RKO (cell line): ENCODE measurements at regions not wholly inside any gene's neighbourhood (a gene's known extent, or its start where the extent isn't known, plus 50 kb on each side); places are given as distances from the start of the nearest gene placed in this dataset.
"Not testable (repeated sequence)": the region's sequence is repeated elsewhere in the genome, so short reads cannot be mapped to it uniquely, and the experiment has no call there.

ENCODE experiments used
- DNase-seq: peaks from one replicate; pipeline ENCODE4 v3.0.0-alpha.2; 2016; ENCODE audit warnings: low spot score

DNA sequence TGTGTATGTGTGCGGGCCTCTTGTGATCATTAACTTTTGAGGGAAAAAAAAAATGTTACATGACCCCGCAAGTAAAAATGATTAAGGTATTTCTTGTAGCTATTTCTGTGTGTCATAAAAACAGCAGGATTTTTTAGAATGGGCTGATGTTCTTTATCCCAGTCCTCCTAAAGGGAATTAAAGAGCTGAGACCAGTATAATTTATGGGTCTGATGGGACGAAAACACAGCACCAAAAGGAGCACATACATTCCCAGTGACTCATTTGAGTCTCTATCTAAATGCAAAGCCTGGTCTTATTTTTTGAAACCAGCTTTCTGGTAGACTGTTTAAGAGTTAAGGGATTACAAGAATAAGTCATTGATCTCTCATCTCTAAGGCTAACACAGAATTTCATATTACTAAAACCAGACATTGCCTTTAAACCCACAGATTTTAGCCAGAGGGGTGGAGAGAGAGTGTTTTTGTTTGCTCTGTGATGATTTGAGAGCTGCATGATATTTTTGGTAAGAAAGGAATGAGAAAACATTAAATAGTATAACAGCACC is 342.3 kb upstream of the EPHA4 start:
- DNase-seq, result no peak

DNA sequence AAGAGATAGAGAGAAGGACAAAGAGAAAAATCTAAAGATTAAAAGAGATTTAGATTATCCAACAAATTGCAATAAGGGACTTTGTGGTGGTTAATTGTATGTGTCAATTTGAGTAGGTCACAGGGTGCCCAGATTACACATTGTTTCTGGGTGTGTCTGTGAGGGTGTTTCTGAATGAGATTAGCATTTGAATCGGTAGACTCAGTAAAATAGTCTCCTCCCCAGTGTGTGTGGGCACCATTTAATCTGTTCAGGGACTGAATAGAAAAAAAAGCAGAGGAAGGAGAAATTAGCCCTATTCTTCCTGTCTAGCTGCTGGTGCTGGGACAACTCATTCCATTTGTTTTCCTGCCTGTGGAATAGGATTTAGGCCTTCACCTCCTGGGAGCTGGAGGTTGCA is 339.8 kb upstream of the EPHA4 start:
- DNase-seq, result no peak

DNA sequence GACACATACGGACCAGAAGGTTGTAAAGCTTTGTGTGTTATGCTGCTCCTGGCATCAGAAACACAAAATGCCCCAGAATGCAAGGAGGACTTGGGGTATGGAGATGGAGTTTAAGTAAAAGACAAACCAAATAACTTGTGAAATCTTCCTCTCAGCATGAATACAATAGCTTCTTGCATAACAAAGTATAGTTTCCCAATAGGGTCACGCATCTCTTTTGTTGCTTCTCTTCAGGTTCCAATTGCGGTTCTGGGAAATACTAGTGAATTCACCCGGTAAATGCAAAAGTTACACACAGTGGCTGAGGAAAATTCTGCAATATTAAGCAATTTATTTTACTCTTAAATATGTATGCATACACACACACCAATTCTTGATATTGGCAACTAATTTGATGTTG is 339.2 kb upstream of the EPHA4 start:
- DNase-seq, result no peak

DNA sequence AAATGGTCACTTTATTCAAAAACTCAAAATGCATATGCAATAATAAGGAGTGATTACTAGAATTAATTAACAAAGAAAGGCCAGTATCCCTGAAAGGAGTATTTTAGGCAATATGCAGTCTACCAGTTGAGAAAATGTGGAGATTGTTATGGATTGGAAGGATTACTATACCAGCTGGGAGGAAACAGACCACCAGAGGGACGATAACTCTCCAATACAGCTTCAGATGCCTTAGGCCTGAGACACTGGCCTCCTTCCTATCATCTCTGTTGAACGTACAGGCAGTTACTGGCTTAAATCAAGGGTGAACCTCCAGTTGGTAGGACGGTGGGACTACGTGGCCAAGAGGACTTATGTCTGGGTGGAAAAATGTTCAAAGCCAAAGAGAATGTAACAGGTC is 336.4 kb upstream of the EPHA4 start:
- DNase-seq, result no peak

DNA sequence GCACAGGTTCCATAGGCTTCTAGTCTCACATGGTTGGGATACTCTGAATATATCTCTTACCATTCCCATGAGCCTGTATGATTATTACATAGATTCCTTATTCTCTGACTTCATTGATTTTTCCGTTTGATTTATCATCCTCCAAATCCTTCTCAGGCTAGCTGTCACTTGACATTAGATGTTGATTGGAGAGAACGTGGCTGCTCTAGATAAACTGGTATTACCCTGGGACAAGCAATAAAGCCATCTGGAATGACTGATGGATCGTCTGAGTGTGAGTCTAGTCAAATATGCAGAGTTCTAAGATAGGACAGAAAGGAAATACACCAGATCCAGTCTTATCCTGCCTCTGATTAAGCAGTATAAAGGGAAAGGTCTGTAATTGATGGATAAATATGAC is 325.6 kb upstream of the EPHA4 start:
- no peak for DNase-seq

DNA sequence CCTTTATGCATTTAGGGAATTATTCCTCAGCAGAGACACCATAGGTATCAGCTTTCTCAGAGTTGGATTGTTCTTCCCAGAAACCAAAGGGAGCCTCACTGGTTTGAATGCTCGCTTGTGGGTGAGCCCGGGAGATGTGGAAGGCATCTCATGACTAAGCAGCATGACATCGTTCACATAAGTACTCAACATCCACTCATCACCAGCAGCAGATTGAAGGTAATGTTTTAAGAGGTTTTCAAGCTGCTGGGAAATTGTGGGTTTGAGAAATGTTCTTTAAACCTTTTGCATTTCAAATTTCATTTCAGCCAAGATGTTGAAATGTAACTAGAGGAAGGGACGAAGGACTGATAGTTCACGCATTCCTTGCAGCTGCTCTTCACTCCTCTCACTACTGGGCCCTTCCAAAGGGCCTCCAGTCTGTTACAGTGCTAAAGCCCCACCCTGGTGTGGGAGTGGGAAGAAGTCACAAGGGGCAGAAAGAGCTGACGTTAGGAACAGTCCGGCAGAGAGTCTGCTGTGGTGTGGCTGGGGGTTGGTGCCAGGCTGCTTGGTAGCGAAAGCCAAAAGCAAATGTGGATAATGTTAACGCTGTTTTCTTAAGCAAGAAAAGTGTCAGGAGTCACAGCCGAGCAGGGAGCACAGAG is 324.5 kb upstream of the EPHA4 start:
- DNase-seq, result no peak

DNA sequence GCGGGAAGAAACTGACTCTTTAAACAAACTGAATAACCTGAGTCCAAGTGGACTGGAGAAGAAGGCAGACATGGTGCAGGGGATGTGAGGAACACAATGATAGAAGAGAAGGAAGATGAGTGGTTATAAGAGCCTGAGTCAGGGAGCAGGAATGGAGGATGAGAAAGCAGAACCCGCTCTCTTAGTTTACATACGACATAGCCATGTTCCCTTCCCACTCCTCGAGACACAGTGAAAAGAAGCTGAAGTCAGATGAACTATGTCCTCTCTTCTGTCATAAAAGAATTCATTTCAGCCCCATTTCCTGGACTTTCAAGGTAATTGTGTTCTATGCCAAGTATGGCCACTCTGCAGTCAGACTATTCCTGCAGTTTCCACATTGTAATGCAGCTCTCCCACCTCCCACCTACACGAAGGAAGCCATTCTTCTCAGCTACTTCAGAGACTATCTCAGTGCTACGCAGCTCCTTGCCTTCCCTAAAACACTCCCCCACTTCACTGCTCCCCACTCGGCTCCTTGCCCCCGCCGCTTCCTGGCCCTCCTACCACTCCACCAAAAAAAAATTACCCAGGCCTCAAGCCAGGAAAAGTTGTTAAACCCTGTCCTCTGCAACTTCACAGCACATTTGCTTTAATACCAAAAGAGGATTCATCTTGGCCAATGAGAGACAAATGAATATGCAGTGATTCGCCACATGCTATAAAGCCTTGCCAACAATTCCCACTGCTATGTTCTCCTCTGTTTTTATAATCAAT is 323.4 kb upstream of the EPHA4 start:
- no peak for DNase-seq

DNA sequence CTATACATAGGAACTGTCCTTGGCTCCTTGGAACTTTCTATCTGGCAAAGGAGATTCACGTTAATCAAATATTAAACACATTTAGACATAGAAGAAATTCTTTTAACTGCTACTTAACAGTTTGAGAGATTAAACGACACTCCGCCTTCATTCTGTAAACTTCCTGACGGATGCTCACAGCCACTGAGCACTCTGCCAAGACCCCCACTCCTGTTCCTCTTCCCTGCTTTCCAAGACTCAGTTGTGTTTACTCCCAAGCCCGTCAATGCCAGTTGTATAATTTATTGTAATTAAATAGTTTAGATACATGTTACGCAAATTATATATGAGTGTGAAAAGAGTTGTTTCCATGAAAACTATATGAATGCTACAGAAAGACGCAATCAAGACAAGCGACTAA is 321.4 kb upstream of the EPHA4 start:
- no peak for DNase-seq

DNA sequence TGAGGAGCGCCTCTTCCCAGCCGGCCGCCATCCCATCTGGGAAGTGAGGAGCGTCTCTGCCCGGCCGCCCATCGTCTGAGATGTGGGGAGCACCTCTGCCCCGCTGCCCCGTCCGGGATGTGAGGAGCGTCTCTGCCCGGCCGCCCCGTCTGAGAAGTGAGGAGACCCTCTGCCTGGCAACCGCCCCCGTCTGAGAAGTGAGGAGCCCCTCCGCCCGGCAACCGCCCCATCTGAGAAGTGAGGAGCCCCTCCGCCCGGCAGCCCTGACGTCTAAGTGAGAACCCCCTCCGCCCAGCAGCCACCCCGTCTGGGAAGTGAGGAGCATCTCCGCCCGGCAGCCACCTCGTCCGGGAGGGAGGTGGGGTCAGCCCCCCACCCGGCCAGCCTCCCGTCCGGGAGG is 319.9 kb upstream of the EPHA4 start:
- DNase-seq, result not testable (repeated sequence)

DNA sequence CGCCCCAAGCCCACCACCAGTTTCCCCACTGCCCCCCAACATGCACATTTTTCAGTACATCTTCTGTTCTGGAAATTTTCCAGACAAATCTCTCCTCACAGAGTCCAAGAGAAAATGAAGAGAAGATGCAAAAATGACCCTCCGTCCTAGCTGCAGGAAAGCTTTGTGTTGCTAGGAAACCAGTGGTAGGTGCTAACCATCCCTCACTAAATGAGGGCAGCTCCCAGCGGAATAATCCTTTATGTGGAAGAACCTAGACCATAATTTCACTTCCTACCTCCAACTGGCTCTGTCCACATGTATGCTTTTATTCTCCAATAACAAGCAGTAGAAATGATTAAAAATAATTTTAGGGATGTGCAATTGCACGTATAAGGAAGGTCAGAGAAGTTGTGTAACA is 311.9 kb upstream of the EPHA4 start:
- no peak for DNase-seq

DNA sequence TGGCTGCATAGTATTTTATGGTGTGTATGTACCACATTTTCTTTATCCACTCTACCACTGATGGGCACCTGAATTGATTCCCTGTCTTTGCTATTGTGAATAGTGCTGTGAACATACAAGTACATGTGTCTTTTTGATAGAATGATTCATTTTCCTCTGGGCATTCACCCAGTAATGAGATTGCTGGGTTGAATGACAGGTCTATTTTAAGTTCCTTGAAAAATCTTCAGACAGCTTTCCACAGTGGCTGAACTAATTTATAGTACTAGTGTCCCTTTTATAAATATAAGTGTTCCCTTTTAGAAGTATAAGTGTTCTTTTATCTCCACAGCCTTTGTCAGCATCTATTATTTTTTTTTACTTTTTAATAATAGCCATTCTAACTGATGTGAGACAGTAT is 303.9 kb upstream of the EPHA4 start:
- DNase-seq, result no peak

DNA sequence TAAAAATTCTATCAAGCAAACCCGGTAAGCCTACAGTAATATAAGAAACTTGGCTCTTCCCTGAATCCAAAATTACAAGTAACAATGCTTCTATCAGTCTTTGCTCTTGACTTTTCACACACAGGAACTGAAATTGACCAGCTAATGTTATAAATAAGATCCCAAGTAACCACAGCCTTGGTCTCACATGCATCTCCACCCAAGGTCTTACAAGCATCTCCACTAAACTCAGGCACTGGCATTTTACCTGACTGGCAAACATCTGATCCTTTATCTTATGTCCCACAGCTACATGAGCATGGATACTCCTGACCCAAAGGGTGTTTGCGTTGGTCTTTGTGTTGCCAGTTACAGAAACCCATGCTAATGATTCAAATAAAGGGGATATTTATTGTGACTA is 302.3 kb upstream of the EPHA4 start:
- DNase-seq, result no peak

DNA sequence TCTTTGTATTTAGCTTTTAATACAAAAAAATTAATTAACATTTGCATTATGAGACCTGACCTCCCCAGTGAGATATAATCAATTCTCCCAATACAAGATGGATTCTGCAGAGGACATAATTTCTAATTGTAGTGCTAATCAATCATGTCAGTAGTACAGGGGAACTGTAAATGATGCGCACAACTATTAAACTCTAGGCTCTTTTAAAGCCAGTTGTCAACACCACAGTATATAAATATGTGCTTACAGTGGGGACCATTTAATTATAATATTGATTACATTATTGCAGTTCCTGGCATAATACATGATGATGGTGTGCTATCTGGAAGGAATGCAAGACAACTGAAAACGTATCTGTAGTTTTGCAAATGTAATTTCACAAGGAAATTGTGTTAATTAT is 285.6 kb upstream of the EPHA4 start:
- no peak for DNase-seq

DNA sequence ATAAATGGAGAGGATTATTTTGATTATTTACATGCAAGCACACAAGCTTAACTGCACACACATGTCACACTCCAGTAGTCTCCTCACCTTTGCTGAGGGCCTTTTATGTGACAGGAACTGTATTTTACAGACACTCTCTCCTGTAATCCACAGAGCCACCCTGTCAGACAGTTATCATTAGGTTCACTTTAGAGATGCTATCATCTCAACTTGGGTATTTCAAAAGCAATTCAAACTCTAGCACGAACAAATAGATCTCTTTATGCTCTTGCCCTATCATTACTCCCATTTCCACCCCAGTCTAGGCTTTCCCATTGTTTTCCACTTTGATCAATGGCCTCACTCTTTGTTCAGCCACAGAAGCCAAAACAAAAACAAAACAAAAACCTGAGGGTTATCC is 281.2 kb upstream of the EPHA4 start:
- DNase-seq, result no peak

DNA sequence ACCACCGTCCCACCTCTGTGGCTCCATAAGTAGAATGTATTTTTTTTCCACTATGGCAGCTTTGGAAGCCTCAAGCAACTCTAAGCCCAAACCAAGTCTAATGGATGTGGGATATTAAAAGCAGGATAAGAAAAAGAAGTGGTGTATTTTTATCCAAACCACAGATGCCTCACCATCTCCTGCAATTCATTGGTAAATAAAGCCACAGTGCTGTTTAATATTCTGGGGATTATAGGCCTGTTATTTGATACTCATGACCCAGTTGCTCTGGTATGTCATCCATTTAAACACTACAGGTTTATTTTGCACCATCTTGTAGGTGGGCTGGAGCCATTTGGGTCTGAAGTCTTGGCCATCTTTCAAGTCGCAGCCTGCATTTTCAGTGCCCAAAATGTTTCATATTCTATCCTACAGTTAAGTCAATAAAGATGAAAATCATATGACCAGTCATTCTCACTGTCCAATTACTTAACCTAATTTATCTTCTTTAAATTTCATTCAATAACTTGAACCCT is 279.5 kb upstream of the EPHA4 start:
- DNase-seq, result no peak

DNA sequence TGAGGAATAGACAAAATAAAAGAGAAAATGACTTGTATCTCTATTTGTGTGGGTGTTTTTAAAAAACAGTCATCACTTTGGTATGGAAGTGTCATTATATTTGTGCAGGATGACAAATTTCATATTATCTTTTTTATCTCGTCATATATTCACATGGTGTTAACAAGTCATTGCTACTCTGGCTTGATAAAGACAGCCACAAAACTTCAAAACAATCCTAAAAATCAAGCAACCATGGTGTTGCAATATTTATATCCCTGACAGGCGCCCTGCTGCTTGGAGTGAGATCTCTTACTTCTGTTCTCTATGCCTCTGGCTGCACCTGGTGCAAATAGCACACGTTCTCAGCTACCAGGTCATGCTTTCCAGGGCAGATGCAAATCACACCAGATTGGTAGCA is 278.0 kb upstream of the EPHA4 start:
- no peak for DNase-seq

DNA sequence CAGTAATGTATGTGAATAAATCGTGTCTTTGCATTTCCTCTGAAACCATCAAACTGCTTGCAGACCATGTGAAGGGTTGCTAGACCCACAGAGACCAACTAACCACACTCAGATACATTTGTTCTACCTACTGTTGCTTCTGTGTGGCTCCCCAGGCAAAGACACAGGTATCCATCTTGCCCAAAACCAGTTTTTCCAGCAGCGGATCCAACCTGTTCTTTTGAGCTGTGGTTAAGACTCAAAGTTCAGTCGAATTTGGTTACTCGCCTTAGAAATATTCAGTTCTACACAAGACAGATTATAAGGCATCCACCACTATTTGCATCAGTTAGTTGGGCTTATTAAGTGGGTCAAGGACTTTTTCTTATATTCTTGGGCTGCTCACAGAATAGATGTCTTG is 276.2 kb upstream of the EPHA4 start:
- DNase-seq, result no peak

DNA sequence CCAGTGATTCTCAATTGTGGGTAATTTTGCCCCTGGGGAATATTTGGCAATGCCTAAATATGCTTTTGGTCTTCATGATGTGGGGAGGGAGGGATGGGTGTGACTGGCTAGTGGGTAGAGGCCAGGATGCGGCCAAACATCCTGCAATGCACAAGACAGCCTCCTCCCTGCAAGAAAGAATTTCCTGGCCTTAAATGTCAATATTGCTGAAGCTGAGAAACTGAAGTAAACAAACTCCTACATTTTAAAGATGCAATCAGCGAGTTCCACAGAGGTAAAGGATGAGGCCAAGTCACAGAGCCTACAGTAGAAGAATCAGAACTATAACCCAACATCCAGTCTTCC is 272.9 kb upstream of the EPHA4 start:
- no peak for DNase-seq

DNA sequence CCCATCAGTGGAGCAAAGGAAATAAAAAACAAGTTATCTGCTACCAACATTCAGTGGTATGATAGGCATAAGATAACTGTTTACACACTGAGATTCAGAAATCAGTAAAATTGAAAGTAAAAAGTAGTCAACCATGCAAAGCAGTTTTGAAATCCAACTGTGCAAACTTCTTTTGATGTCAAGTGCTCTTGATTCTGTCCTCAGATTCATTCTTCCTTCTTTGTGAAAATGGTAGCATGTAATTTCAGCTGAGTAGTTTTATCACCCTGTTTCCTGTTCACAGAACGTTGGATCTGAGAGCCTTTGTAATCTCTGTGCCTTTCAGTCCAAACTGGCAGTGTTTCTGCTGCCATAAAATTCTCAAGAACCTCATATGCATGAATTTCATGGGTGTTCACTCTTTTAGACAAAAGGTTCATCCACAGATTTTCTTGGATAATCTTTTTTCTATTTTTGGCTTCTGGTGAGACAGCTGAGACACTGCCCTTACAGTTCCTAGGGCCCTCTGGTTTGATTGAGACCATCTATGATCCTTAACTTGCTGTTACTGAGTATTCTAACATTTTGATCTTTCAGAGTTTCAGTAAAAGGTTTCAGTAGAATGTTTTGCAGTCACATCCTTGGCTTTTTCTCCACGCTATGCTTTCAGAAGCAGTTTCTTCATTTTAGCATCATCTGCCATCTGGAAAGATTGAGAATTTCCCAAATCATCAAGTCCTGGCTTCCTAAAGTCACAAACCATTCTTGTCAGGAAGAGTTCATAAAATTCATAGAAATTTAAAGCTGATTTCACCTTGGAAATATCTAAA is 272.3 kb upstream of the EPHA4 start:
- no peak for DNase-seq

DNA sequence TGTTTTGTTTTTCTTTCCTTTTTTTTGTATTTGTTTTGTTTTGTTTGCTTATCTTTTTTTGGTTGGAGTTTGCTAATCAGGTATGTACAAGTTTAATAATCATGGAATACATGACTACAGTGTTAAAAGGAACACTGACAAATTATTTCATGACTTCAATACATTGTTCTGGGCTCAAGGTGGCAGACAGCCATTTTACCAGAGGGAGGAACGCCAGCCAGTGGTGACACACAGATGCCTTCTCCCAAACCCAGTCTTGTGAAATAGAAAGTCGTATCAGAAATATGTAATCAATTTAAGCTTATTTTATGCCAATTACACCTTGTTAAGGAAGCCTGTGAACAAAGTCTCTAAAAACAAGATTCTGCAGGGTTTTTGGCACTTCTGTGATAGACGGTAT is 264.0 kb upstream of the EPHA4 start:
- DNase-seq, result no peak

DNA sequence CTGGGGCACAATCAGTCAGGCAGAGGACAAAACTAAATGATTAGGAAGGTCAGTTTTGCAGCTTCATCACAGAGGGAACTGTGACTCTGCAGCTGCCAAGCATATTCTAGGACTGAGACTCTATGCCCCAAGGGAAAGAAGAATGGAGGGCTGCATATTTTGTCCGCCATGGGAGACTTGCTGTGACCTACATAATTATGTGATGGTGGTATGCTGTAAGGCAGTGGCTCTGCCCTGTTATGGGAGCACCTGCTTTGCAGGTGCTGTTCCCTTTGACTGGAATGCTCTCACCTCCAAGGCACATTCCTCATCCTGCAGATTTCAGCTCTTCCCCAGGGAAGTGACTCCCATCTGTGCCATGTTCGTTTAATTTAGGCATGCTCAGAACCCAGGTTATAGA is 261.9 kb upstream of the EPHA4 start:
- no peak for DNase-seq

DNA sequence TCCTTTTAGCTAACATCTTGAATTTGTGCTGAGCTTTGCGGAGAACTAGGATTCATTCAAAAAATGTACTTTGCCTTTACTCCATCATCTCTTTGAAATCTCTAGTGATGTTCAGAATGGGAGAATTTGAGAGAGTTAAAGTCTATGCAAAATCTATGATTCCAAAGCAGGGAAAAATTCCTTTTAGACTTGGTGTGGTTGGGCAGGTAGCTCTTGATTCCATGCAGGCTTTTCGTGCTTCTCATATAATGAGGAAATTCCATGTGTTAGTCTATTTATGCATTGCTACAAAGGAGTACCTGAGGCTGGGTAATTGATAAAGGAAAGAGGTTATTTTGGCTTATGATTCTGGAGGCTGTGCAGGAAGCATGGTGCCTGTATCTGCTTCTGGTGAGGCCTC is 258.9 kb upstream of the EPHA4 start:
- no peak for DNase-seq

DNA sequence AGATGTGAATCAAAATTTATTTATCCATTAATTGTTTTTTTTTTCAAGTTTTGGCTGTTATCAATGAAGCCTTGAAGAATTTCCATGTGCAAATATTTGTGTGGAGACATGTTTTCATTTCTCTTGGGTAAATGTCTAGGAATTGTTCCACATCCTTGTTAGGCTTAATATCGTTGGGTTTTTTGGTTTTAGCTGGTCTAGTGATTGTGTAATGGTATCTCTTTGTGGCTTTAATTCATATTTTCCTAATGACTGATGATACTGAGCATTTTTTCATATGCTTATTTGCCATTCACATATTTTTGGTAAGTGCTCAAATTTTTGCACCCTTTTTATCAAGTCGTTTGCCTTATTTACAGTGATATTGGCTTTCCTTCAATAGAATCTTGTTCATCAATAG is 250.3 kb upstream of the EPHA4 start:
- DNase-seq, result no peak
